DOHH2 (cell line): ENCODE measurements at regions not wholly inside any gene's neighbourhood (a gene's known extent, or its start where the extent isn't known, plus 50 kb on each side); places are given as distances from the start of the nearest gene placed in this dataset.

Experiments used
- EZH2phosphoT487 ChIP-seq: fragments of 200-600 bp; sonication (generic); IDR thresholded peaks from 2 replicates; pipeline ENCODE4 v1.6.1; 2017; ENCODE audit warnings: borderline replicate concordance, mild to moderate bottlenecking, antibody characterized with exemption, low read length, moderate library complexity, mixed read lengths
- TF ChIP-seq, protein P1 (sequence below): fragments of 200-600 bp; sonication (generic); IDR thresholded peaks from one replicate; pipeline ENCODE4 v1.5.1; 2014; ENCODE audit warnings: antibody characterized with exemption, mild to moderate bottlenecking, low read depth, low read length; ENCODE audit not compliant: poor library complexity, severe bottlenecking

DNA sequence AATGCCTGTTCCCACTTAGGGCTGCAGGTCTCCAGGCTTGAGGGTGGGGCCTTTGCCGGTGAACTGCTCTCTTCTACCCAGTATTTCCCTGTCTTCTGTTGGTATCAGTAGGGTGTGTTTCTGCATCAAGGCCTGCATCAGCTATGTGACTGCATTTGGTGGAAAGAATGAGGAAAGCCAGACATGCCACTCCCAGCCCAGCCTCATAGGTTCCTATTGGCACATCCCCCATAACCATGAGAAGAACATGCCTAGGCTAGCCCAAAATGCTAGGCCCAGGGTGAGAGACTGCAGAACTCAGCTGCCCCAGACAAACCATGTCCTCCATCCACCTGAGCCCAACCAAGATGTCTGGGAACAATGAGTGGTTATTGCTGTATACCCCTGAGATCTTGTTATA lies 380.3 kb upstream of the ADARB2 start:
- TF ChIP-seq EZH2phosphoT487, result no peak
- TF ChIP-seq, protein P1, sequence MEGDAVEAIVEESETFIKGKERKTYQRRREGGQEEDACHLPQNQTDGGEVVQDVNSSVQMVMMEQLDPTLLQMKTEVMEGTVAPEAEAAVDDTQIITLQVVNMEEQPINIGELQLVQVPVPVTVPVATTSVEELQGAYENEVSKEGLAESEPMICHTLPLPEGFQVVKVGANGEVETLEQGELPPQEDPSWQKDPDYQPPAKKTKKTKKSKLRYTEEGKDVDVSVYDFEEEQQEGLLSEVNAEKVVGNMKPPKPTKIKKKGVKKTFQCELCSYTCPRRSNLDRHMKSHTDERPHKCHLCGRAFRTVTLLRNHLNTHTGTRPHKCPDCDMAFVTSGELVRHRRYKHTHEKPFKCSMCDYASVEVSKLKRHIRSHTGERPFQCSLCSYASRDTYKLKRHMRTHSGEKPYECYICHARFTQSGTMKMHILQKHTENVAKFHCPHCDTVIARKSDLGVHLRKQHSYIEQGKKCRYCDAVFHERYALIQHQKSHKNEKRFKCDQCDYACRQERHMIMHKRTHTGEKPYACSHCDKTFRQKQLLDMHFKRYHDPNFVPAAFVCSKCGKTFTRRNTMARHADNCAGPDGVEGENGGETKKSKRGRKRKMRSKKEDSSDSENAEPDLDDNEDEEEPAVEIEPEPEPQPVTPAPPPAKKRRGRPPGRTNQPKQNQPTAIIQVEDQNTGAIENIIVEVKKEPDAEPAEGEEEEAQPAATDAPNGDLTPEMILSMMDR, result no peak
